Activated CD8-positive, alpha-beta memory T cell treated with anti-CD3 and anti-CD28 coated beads for 48 hours (primary cell): ENCODE measurements at regions not wholly inside any gene's neighbourhood (a gene's known extent, or its start where the extent isn't known, plus 50 kb on each side); places are given as distances from the start of the nearest gene placed in this dataset.
"Not testable (repeated sequence)": the region's sequence is repeated elsewhere in the genome, so short reads cannot be mapped to it uniquely, and the experiment has no call there.

ENCODE experiments used
- DNase-seq, 3 experiments: peaks; one replicate each; pipeline ENCODE4 v3.0.0-alpha.2; 2020; ENCODE audit warnings: low read depth in 2 of 3, low spot score in 2 of 3

GRCh38 chr4:63308697-63309096 is 1100.6 kb downstream of the TECRL start:
- DNase-seq, result no peak

DNA sequence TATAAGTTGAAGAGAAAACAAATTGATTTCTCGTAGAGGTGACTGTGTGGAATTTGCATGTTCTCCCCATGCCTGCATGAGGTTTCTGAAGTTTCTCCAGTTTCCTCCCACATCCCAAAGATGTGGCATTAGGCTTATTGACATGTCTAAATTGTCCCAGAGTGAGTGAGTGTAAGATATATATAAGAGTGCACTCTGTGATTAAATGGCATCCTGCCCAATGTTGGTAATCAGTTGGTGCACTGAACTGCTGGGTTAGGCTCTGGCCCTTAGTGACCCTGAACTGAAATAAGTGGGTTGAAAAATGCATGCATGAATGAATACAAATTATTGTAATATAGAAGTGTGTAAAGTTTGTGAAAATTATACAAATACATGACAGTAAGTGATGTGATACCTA is 1106.5 kb downstream of the TECRL start:
- DNase-seq, result no peak

GRCh38 chr4:63302078-63302477 is 1107.2 kb downstream of the TECRL start:
- no peak for DNase-seq

DNA sequence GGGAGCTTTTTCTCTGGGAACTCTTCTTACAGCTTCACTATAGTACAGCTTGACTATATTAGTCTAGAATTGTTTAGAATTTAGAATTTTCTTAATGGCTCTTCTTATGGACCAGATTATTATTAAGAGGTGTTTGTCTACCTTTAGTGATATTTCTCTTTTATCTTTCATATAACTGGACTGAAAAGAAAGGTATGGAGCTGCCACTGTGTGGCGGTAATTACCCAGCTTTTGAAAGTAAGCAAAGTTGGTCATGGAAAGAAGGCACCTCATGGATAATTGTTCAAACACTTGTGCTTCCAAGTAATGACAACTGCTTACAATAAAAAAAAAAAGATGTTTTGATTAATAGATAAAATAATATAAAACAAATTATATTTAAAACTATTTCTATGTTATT is 1112.5 kb downstream of the TECRL start:
- DNase-seq, result no peak

DNA sequence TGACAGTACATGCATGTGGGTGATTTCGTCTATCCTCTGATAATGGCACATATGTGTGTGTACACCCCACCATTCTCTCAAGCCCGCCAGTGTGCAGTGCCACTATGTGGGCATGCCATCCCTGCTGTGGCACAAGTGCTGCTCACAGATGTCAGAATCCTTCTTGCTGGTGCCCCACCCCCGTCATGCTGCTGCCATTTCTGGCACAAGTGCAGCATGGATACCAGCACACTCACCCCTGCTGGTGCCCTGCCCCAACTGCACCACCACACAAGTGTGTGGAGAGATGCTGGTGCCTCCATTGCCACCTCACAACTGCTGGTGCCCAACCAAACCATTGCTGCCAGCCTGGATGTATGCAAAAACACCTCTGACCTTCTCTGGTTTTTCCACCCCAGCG is 1133.8 kb downstream of the TECRL start:
- DNase-seq, result no peak

DNA sequence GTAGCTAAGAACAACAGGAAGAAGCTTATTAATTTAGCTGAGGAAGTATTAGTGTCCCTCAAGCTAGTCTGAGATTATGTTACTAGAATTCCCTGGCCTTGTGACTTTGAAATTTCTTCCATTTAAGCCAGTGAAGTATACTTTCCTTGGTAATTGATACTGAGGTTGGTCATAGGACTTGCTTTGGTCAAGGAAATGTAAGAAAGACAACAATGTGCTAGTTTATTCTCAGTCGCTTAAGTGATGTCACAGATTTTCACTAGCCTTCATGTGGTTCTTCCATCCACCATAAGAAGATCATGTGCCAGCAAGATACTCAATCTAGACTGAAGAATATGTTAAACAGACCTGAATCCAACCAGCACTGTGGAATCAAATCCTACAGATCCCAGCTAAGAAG is 1140.1 kb downstream of the TECRL start:
- no peak for DNase-seq

DNA sequence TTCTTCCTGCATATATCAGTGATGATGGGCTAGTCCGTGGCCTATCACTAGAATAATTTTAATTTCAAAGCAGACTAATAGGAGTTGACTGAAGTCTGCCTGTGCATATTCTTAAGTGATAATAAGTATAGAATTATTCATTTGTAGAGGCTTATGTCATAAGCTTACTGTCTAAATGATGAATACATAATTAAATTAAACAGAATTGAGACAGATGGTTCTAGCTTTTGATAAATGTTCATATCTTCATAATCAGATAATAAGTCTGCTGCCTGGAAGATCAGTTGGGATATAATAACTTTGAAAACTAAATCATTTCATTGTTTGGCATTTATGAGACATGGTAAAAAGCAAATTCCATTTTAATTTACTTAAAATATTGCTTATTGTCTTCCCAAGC is 1175.6 kb downstream of the TECRL start:
- DNase-seq, result no peak

- DNase-seq, result no peak
Observed at GRCh38 chr4:63232058-63232457, 1177.2 kb downstream of the TECRL start.

DNA sequence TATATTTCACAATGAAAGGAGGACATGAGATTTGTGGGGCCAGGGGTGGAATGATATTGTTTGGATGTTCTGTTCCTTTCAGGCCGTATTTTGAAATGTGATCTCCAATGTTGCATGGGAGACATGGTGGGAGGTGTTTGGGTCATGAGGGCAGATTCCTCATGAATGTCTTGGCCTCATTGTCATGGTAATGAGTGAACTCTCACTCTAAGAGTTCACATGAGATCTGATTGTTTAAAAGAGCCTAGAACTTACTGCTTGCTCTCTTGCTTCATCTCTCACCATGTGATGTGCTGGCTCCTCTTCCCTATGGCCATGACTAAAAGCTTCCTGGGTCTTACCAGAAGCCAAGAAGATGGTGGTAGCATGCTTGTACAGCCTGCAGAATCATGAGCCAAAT is 1183.0 kb downstream of the TECRL start:
- DNase-seq, result no peak

- no peak for DNase-seq
Observed at GRCh38 chr4:63222466-63222865, 1186.8 kb downstream of the TECRL start.

GRCh38 chr4:63221477-63221876 is 1187.8 kb downstream of the TECRL start:
- no peak for DNase-seq

GRCh38 chr4:63218856-63219255 is 1190.4 kb downstream of the TECRL start:
- DNase-seq, result no peak

DNA sequence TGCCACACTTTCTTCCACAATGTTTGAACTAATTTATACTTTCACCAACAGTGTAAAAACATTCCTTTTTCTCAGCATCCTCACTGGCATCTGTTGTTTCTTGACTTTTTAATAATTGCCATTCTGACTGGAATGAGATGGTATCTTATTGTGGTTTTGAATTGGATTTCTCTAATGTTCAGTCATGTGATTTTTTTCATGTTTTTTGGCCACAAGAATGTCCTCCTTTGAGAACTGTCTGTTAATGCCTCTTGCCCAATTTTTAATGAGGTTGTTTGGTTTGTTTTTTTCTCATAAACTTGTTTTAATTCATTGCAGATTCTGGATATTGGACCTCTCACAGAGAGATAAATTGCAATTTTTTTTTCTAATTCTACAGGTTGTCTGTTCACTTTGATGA is 1195.2 kb downstream of the TECRL start:
- DNase-seq, result no peak

GRCh38 chr4:63211776-63212479 is 1197.3 kb downstream of the TECRL start:
- DNase-seq, result no peak

GRCh38 chr4:63211375-63211774 is 1197.9 kb downstream of the TECRL start:
- DNase-seq, result no peak

DNA sequence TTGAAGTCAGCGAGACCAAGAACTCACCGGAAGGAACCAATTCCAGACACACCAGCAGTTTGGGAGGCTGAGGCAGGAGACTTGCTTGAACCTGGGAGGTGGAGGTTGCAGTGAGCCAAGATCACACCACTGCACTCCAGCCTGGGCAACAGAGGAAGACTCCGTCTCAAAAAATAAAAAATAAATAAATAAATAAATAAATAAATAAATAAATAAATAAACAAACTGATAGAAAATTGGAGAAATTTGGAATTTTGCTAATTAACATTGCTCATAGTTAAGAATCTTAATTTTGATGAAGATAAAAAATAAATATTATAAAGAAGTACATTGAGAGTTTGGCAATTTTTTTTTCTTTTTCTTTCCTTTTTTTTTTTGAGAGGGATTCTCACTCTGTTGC is 1216.2 kb downstream of the TECRL start:
- not testable (repeated sequence) for DNase-seq

GRCh38 chr4:63171341-63171740 is 1237.9 kb downstream of the TECRL start:
- no peak for DNase-seq

DNA sequence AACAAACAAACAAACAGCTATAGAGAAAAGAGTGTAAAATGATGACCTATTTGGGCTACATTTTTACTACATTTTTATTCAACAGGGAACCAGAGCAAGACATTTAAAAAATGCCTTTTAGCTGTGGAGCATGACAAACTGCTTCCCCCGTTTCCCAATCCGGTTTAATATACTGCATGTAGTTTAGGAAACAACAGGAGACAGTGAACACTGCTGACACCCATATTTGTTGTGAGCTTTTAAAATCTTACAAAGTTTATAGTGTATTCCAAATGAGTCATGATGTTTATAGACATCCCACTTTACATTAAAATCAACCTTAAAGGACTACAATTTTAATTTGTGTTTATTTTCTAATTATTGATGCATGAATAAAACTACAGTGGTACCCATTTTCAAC is 1238.3 kb downstream of the TECRL start:
- no peak for DNase-seq

- DNase-seq, result no peak
Observed at GRCh38 chr4:63169836-63170235, 1239.4 kb downstream of the TECRL start.

DNA sequence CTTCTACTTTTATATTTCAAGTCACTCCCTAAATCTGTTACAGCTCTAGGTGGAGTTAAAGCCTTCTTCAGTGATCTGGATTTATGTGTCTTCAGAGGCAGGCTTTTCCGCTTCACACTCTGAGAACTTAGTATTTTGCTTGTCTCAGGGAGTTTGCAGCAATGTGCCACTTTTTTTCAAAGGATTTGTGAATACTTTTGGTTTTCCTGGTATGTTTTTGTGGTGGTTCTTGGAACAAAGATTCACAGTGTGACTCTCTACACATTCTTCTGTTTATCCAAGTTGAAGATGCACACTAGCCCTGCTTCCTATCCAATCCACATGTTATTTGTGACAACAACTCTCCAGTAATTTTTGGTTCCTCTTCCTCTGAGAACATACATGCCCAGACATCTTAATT is 1253.7 kb downstream of the TECRL start:
- DNase-seq, result no peak

DNA sequence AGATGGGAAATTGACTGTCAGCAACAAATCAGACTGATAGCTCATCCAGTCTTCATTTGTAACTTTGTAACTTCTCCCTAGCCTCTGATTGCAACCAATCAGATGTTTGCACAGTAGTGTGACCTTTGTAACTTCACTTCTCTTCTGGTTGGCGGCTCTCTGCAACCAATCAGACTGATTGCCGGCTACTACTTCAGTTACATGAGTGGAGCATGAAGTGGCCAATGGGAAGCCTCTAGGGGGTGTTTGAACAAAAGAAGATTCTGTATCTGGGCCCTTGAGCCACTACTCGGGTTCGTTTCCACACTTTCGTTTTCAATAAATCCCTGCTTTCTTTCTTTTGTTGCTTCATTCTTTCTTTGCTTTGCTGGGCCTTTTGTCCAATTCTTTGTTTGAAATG is 1285.8 kb downstream of the TECRL start:
- no peak for DNase-seq

- DNase-seq, result no peak
Observed at GRCh38 chr4:63122955-63123354, 1286.3 kb downstream of the TECRL start.

GRCh38 chr4:63106600-63106999 is 1302.7 kb downstream of the TECRL start:
- DNase-seq, result no peak

DNA sequence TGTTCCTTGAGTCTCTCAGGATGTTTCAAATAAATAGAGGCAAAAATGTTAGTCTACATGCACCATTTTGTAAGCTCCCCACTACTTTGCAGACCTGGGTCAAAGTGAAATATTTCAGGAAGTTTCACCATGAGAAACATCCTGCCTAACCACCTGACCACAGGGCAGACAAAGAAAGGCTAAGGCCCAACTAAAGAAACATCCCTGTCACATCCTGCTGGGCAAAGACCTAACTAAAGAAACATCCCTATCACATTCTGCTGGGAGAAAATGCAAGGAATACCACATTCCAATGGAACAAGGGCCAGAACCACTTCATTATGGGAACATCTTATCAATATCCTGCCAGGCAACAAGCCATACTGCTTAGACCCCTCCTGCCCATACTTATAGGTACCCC is 1303.4 kb downstream of the TECRL start:
- no peak for DNase-seq
